22Rv1 (cell line): ENCODE measurements at regions not wholly inside any gene's neighbourhood (a gene's known extent, or its start where the extent isn't known, plus 50 kb on each side); places are given as distances from the start of the nearest gene placed in this dataset.

Experiments used
- ZFX ChIP-seq: fragments of 450-650 bp; IDR thresholded peaks from 2 replicates; pipeline ENCODE4 v1.6.1; 2017; ENCODE audit warnings: antibody characterized with exemption, borderline replicate concordance
- TF ChIP-seq, protein P1 (sequence below): fragments of 450-650 bp; IDR thresholded peaks from 2 replicates; pipeline ENCODE4 v1.5.1; 2017; ENCODE audit warnings: mild to moderate bottlenecking

- TF ChIP-seq, protein P1, sequence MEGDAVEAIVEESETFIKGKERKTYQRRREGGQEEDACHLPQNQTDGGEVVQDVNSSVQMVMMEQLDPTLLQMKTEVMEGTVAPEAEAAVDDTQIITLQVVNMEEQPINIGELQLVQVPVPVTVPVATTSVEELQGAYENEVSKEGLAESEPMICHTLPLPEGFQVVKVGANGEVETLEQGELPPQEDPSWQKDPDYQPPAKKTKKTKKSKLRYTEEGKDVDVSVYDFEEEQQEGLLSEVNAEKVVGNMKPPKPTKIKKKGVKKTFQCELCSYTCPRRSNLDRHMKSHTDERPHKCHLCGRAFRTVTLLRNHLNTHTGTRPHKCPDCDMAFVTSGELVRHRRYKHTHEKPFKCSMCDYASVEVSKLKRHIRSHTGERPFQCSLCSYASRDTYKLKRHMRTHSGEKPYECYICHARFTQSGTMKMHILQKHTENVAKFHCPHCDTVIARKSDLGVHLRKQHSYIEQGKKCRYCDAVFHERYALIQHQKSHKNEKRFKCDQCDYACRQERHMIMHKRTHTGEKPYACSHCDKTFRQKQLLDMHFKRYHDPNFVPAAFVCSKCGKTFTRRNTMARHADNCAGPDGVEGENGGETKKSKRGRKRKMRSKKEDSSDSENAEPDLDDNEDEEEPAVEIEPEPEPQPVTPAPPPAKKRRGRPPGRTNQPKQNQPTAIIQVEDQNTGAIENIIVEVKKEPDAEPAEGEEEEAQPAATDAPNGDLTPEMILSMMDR, result no peak
- TF ChIP-seq ZFX, result no peak
Observed at GRCh38 chr18:53944721-53945120, 279.7 kb downstream of the MBD2 start.
